ENCODE measurements at regions not wholly inside any gene's neighbourhood (a gene's known extent, or its start where the extent isn't known, plus 50 kb on each side); places are given as distances from the start of the nearest gene placed in this dataset.

DNA sequence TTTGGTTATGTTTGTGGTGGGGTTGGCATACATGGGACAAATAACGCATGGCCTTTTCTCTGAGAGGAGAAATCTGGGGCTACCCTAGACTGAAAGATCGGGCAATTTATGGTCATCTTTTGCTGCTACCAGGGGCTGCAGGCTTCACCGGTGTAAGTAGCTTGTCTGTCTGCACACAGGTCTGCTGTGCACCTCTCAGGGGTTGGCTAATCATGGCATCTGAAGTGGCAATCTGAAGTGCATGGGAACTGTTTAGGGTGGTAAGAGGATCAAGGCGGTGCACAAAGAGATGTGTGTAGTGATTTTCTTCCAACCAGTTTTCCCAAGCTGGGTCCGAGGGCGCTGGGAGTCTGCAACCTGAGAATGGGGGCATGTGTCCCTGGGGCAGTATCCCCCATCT, 141.3 kb downstream of the EMP1 start:
- TF ChIP-seq, protein P1, sequence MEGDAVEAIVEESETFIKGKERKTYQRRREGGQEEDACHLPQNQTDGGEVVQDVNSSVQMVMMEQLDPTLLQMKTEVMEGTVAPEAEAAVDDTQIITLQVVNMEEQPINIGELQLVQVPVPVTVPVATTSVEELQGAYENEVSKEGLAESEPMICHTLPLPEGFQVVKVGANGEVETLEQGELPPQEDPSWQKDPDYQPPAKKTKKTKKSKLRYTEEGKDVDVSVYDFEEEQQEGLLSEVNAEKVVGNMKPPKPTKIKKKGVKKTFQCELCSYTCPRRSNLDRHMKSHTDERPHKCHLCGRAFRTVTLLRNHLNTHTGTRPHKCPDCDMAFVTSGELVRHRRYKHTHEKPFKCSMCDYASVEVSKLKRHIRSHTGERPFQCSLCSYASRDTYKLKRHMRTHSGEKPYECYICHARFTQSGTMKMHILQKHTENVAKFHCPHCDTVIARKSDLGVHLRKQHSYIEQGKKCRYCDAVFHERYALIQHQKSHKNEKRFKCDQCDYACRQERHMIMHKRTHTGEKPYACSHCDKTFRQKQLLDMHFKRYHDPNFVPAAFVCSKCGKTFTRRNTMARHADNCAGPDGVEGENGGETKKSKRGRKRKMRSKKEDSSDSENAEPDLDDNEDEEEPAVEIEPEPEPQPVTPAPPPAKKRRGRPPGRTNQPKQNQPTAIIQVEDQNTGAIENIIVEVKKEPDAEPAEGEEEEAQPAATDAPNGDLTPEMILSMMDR (IDR thresholded peaks at IDR 0.05), result no peak
- TF ChIP-seq POLR2AphosphoS5 (IDR thresholded peaks at IDR 0.05), result no peak
- no peak for TF ChIP-seq POLR2A (IDR thresholded peaks at IDR 0.05)
